UCSD-AML1 (cell line): ENCODE measurements at regions not wholly inside any gene's neighbourhood (a gene's known extent, or its start where the extent isn't known, plus 50 kb on each side); places are given as distances from the start of the nearest gene placed in this dataset.

Experiments
- DNase-seq: peaks from one replicate; lab custom pipeline; 2025; ENCODE audit not compliant: unreplicated experiment; lab: John Stamatoyannopoulos, UW

DNA sequence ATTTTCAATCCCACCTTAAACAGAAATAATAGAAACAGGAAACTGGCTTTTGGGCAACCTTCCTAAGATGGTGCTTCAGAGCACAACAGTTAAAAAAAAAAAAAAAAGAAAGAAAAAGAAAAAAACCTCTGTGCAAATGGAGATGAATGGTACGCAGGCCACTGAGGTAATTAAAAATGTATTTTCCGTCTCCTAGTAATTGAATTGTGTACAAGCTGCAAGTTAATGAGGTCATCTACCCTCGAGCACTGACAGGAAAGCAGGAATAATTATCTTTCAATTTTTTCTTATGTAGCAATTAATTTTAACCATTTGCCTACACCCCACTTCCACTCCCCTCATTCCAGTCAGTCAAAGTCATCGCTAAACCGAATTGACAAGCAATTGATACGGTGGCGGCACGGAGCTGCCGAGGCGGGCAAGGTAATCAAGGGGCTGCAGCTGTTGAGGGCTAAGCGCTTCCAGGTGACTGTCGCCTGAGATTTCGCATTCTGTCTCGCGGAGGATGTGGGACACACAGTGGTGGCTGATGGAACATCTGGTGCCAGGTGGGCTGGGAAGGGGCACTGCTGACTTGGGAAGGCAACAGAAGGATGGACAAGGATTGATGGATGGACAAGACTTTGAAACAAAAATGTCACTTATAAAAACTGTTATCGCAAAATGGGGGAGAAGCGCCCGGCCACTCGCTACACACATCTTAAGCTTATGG is 109.4 kb downstream of the RCN1 start:
- no peak for DNase-seq

DNA sequence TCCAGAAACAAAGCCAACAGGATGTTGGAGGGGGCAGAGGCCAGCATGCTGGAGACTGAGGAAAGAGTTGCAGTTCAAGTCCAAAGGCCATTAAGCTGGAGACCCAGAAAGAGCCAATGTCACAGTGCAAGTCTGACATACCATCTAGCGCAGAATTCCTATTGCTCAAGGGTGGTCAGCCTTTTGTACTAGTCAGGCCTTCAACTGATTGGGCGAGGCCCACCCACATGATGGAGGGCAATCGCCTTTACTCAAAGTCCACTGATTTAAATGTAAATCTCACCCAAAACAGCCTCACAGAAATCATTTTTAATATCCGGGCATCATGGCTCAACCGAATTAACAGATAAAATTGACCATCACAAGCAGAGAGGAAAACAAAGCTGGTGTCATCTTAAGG is 113.9 kb downstream of the RCN1 start:
- DNase-seq: no peak

- DNase-seq: peak; percentile 49
Measured at GRCh38 chr11:32210556-32210955, 119.7 kb downstream of the RCN1 start.

DNA sequence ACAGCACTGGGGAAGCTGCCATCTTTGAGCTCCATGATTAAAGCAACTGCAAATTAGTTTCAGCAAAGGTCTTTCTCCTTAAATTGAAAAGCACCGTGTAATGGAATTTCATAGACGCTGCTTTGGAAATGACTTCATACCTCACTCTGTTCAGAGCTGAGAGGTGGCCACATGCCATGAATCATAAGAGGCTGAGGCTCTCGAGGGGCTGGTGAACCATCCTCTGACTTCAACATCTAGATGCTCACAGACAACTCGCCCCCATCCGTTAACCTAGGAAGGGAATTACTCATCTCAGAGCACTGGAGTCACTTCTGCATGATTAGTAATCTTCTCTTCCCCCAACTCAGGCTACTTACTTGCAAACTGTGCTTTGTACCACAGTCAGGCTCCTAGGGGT is 122.3 kb downstream of the RCN1 start:
- no peak for DNase-seq

GRCh38 chr11:32215157-32215556 is 124.3 kb downstream of the RCN1 start:
- DNase-seq: no peak

DNA sequence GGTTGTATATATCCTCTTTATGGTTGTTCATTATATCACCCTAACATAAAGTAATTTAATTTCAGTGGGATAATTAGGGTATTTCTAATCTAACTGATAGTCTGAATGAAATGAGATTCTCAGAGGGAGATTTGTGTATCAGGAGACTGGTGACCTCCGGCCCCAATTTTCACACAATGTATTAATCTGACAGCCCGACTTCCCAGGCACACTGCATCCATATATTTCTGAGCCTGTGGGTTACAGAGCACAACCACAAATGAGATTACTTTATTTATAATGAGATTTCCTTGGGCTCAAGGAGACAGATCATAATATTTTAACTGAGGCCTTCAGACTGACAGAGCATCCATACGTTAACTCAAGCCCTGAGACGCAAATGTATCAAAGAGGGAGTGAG is 125.9 kb downstream of the RCN1 start:
- no peak for DNase-seq

DNA sequence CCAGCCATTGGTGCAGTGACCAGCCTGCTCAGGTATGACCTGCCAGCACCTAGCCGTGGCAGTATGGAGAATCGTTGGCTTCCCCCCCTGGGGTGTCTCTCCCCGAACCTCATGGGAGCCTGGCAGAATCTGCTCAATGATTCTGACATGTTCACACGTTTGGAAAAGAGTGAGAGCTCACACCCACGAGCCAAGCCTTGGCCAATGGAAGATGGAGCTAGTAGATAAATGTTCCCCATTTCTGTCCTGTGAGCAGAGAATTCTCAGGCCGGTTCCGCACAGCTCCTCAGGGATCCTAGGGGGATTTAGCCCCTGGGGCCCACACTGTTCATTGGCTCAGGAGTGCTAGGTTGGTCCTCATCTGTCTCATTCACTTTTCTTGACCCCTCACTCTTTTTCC is 128.4 kb downstream of the RCN1 start:
- no peak for DNase-seq

GRCh38 chr11:32221476-32222032 is 130.7 kb downstream of the RCN1 start:
- no peak for DNase-seq

- DNase-seq: no peak
Measured at GRCh38 chr11:32224580-32224979, 133.7 kb downstream of the RCN1 start.

DNA sequence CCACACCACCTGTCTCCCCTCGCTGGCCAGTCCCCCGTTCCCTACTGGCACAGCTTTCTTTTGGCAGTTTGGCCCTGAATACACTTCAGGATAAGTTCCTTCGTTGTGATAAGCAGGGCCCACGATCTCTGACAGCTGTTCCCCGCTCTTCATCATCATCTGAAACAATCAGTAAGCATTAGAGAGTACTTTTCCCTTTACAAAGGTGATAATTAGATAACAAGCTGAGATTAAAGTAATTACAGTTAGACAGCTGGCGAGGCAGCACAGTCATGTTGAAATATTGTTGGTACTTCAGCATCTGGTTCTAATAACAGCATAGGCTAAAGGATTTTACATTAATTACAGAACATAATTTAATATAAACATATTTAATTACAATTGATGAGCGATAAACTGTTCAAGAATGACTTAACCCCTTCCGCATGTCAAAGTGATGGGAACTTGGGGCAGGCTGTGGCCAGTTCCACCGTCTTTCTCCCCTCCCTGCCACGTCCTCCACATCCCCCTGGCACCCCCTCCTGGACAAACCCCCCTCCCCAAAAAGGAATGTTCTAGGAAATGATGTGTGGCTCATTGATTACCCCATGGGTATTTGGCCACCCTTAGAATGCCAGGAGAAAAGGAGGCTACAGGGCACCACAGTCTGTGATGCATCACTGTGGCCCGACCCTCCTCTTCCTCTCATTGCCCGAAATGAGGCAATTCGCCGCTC is 134.9 kb downstream of the RCN1 start:
- DNase-seq: no peak

DNA sequence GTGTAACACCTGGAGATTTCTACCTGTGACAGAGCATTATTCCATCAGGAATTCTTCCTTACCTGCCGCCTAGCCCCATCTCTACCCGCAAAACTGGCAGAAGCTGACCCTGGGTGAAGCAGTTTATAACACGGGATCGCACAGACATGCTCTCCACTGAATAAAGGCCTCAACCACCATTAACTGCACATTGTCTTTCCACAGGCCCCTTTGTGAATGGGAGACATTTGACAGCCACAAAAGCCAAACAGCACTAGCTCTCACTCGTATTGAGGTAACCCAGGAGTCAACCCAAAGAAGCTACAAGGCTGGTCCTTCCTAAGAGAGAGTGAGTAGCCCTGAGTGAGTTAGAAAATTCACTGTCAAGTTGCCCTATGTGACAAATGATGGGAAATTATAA is 135.6 kb downstream of the RCN1 start:
- no peak for DNase-seq

- DNase-seq: no peak
Measured at GRCh38 chr11:32229576-32230240, 138.8 kb downstream of the RCN1 start.

DNA sequence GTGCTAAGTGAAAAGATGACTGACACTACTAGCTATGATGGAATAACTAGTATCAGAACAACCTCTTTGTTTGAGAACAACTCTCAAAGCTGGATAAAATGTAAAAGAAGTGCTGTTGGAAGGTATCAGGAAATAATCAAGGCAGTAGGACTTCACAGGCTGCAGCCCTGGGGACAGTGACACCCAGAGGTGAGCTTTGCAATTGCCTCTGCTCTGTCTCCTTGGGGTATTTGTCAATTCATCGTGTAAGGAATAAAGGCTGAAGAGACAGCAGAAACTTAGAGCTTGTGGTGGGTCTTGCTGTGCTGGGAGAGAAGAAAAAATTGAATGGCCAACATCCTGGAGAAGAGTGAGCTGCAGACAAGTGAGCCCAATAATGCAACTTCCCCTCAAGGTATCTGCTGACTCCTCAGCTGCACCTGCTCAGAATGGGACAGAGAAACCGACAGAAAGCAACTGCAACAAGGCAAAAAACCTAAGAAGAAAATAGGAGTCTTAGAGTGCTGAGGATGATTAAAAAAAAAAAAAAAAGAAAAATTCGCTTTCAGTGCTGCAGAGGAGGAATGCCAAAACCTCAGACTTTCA is 141.1 kb downstream of the RCN1 start:
- DNase-seq: peak; percentile 30

GRCh38 chr11:32232516-32232915 is 141.6 kb downstream of the RCN1 start:
- DNase-seq: no peak

DNA sequence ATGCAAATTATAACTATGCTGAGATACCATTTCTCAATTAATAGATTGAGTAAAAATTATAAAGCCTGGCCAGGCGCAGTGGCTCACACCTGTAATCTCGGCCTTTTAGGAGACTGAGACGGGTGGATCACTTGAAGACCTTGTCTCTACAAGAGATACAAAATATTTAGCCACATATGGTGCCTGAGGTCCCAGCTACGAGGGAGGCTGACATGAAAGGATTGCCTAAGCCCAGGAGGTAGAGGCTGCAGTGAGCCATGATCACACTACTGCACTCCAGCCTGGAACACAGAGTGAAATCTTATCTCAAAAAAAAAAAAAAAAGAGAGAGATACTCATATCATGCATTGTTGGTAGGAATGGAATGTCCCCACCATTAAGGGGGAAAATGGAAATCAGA is 142.4 kb downstream of the RCN1 start:
- no peak for DNase-seq

DNA sequence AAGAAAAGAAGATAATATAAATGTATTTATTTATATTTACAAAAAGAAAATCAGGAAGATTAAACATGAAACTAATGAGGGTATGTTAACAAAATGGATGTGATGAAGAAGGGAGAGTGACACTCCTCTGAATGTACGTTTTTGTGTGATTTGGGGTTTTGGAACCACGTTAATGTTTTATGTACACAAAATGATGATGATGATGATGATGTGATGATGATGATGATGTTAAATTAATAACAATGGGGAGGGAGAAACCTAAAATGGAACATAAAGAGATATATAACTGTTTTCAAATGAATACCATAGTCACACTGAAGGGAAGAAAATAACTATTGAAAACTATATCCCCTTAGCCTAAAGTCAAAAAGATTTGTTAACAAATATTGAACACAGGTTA is 143.1 kb downstream of the RCN1 start:
- DNase-seq: no peak

GRCh38 chr11:32244453-32244852 is 153.6 kb downstream of the RCN1 start:
- DNase-seq: no peak

DNA sequence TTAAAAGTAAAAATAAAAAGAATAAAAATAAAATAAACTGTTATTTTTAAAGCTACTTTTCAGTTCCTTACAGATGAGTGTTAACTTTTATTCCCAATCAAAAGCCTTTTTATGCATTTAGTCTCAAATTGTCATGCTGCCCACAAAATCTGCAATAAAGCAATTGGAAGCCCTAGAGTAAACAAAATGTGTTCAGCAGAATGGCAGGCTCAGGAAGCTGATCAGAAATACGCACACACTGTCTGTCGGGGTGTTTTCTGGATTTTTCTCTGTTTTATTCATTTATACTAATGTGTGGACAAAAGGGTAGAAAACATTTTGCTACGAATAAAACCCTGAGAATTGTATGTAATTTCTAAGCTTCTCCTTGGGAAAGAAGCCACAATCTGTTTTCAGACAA is 162.8 kb downstream of the RCN1 start:
- DNase-seq: no peak

DNA sequence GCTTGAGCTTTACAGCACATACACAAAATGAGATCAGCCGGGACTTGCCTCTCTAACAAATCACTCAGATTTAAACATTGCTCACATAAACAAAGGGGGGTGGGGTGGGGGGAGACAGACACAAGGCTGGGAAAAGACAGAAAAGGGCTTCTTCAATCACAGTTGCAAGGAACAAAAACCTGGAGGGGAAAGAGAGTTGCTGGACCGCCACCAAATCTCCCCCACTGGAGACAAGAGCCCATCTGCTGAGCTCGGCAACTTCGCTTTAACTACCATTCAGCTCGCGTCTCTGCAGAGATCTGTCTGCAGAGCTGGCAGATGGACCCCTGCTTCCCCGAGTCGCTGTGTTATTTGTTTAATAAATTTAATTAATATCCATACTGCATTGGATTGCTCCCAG is 165.0 kb downstream of the RCN1 start:
- DNase-seq: no peak

DNA sequence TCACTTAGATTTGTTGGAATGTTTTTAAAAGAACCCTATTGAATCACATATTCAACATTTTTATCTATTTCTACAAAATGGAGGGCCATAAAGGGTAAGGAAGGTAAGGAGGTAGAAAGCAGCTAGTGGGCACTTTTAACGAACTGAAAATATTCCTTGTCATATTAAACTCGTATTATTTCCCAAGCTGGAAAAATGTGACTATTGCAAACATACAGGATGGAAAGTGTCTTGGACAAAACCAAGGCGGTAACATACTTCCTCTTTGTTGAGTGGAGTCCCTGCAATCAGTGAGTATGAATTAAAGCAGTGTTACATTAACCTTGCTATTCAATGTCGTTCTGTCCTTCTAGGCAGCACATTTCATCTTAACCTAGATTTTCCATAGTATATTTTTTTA is 165.6 kb downstream of the RCN1 start:
- no peak for DNase-seq

DNA sequence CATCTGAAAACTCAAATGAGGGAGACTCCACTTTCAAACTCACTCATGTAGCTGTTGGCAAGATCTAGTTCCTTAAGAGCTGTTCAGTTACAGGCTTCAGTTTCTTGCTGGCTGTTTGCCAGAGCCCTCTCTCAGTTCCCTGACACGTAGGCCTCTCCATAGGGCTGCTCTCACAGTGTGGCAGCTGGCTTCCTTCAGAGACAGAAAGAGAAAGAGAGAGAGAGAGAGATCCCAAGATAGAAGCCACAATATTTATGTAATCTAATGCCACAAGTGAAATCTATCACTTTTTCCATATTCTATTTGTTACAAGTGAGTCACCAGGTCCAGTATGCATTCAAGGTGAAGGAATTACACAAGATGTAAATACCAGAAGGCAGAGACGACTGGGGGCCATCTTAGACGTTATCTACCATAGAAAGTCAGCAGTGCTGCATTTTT is 168.8 kb downstream of the RCN1 start:
- DNase-seq: no peak

- DNase-seq: no peak
Measured at GRCh38 chr11:32262367-32262766, 171.5 kb downstream of the RCN1 start.
